ENCODE measurements at regions not wholly inside any gene's neighbourhood (a gene's known extent, or its start where the extent isn't known, plus 50 kb on each side); places are given as distances from the start of the nearest gene placed in this dataset.

DNA sequence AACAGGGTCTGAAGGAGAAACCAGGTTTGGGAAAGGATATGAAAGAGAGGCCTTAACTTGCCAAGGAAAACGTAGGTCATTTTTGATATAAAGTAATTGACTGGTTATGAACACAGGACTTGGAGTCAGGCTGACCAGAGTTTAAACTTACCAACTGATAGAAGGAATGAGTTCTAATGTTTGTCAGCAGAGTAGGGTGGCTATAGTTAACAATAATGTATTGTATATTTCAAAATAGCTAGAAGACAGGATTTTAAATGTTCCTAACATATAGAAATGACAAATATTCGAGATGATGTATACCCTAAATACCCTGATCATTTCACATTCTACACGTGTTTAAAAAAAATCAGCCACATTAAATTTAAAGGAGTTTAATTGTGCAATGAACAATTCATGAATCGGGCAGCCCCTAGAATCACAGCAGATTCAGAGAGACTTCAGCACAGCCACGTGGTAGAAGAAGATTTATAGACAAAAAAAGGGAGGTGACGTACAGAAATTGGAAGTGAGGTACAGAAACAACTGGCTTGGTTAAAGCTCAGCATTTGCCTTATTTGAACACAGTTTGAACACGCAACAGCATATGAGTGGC lies 52.5 kb upstream of the PLEKHG7 start:
- DNase-seq (ENCODE audit: low read depth) = no peak

DNA sequence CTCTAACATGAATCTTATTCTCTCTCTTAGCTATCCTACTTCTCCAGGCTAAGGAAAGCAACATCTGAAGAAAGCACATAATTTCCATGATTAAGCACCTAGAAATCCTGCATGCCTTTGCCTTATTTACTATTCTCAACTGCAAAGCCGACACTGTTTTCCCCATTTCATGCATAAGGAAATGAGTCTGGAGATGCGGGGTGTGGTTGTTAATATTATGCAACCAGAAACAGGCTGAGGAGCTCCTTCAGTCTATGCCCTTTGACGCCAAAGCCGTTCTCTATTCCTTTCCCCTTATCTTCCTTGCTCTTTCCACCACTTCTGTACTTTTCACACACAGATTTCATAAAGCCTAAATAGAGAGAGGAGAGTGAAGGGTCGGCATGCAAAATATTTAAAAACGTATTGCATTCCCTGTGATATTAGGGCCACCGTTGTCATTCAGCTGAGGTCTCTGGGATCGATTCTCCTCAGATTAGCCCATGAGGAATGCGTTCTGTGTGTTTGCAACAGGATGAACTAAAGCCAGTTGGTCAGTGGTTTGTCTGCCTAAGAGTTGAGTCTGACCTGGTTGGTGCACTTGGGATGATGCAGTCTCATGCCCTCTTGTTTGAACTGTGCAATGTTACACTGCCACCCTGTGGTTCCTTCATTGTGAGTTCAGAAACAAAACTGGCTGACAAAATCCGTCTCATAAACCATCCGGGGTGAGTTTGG lies 53.1 kb upstream of the PLEKHG7 start:
- DNase-seq (ENCODE audit: low read depth) = peak; percentile 79

DNA sequence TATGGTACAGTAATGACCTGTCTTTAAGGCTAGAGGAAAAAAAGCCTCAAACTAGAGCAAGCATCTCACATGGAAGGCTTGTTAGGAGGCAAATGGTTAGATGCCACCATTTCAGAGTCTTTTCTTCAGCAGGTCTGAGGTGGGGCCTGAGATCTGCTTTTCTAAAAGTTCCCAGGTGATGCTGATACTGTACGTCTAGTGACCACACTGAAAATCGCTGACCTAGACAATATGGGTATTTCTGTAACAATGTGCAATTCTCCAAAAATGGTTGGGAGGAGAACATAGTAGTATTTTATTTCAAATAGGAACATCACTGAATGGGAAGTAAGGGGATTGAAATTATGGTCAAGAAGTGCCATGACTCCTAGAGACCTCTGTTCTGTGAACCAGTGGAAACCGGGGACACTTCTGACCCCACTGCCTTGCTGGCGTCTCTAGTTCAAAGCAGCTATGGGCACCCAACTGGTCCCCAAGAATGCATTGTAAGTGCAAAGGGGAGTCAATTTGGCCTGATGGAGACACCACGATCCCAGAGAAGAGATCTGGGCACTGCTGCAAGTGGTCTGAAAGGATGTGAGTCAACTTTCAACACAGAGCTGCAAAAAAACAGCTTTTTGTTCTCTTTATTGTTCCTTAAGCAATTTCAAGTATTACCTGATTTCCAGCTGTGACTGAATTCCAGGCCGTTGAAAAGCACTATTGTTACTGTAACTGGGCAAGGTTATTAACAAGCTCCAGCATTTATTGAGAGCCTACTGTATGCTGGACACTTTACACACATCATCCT lies 54.4 kb upstream of the PLEKHG7 start:
- DNase-seq (ENCODE audit: low read depth) = peak; percentile 68

DNA sequence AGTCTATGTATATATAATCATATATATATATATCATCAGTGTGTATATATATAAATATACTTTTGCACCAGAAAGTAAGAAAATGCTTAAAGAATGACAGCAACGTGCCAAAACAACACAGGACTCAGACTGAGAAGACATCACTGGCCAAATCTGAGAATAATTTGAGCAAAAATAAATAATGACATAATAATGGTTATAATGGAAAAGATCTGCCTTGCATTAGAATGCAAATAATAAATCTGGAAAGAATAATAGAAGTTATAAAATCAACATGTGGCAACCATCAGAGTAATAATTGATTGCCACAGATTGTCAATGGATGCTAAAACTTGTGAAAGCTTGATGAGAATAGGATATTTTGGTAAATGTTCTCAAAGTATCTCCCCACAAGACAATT lies 61.5 kb upstream of the PLEKHG7 start:
- no peak for DNase-seq (ENCODE audit: low read depth)

DNA sequence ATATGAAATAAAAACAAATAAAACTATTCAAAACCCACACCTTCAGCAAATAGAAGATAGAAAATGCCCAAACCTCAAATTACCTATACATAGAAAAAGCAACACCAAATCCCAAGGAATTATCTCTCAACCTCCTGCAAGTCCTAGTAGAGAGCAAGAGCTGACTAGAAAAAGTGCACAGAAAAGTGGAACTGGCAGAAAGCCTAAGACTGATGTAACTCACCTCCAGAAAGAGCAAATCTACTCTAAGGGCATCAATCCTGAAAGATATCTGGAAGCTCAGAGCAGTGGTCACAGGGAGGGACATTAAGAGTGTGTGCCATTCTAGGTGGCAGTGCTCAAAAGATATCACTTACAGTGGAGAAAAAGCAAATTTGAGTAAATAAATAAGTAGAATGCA lies 62.1 kb upstream of the PLEKHG7 start:
- DNase-seq (ENCODE audit: low read depth) = no peak

DNA sequence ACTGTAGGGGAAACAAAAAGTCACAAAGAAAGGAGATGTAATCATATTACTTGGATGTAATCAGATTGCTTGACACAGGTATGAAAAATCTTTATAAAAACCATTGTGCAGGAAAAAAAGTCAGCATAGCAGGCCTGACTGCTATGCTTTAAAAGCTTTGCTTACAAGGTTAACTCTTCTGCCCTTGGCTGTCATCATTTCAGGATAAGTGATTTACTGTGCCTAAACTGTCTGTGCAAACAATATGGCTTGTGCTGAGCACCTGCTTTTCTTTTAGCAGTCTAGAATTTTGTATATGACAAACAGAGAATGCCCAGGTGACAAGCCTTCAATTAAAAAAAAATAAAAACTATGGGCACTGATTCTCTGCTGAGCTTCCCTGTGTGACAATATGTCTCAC lies 63.8 kb upstream of the PLEKHG7 start:
- no peak for DNase-seq (ENCODE audit: low read depth)

DNA sequence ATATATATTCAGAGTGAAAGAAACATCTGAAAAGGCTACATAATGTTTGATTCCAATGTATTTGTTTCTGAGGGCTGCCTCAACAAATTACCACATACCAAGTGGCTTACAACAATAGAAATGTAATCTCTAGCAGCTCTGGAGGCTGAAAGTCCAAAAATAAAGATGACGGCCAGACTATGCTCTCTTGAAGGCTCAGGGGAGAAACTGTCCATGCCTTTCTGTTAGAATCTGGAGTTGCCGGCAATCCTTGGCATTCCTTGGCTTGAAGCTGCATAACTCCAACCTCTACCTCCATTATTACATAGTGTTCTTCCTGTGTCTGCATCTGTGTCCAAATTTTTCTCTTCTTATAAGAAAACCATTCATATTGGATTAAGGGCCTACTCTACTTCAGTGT lies 68.1 kb upstream of the PLEKHG7 start:
- DNase-seq (ENCODE audit: low read depth) = no peak

DNA sequence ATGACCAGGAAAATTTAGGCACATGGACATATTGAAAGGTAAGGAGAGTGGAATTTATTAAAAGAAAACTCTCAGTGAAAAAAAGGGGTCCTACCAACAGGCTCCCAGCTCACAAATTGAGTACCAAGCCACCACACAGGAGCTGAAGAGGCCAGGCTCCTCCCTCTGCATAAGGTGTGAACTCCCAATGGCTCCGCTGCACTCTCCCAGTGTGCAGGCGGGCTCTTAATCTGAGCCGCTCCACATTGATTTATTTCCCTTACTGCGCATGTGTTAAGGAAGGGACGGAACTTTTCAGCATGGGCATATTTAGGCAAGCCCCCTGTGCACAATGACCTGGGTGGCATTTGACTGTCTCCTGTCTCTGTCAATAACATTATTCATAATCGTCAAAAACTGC lies 68.6 kb upstream of the PLEKHG7 start:
- DNase-seq (ENCODE audit: low read depth) = no peak

DNA sequence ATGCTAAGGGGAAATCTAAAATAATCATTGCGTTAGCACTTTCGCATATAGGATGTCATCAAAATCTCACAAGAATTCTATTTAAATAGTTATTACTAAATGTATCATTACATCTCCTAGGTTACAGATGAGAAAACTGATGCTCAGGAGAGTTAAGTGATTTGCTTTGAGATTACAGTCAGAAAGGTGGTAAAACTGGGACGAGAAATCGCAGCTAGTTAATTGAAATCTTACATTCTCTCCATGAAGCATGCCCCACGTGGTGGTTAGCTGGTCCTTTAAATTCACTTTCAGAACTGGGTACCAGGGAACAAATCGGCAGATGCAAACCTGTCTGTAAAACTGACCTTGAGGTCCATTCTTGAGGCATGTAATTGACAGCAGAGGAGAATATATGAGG lies 71.8 kb upstream of the PLEKHG7 start:
- no peak for DNase-seq (ENCODE audit: low read depth)

DNA sequence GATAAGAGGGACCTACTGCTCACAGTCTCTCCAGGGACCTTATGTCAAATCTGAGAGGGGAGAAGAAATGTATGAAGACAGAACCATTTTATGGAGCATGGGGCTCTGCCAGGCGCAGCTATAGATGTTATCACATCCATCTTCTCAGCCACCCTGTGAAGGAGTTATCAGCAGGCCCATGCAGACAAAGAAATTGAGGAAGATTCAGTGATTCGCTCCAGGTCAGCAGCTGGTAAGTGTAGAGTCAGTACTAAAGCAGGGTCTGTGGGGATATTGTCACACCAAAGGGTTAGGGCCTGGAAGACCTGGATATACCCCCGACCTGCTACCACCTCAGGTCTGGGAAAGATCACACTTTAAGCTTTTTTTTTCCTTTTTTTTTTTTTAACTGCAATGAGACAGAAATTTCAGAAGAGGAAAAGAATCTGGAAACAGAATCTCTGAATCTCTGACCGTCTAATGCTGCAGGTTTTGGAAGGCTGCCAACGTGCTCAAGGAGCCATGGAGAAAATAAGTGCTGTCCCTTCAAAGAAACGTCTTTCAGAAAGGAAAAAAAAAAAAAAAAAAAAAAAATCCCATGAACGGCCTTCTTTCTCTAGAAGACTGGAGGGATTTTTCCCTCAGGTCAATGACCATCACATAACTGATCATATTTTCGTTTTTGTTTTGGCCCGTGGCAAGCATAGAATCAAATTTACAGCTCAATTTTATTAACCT lies 73.3 kb upstream of the PLEKHG7 start:
- DNase-seq (ENCODE audit: low read depth) = no peak

DNA sequence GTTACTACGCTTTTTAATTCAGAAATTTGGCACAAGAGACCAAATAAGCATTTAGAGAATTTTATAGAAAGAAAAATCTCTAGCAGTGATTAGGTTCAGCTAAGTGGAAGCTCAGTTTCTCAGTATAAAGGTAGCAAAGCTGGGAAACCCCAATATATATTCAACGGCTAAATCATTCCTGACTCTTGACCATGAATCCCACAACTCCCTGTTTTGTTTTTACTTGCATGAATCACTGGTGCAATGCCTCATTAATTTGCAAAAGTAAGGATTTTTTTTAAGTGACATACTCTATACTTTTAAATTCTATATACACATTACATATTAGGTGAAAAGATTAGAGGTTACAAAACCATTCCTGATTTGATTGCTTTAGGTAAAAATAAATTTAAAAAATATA lies 74.3 kb upstream of the PLEKHG7 start:
- DNase-seq (ENCODE audit: low read depth) = no peak

DNA sequence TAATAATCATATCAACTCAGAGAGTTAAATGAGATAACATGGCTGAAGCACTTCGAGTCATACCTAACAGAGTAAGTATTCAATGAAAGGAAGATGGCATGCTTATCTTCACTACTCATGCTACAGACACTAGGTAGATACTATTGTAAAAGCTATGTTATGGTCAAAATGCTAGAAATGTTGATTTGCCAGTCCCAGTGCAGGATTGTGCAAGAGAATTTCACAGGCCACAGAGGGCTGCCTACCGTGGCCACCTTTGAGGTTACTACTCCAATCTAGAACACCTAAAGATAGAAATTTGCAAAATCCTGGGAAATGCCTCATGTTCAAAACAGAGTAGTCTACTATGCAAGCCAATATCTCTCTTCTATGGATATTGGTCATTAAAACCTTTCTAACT lies 75.3 kb upstream of the PLEKHG7 start:
- no peak for DNase-seq (ENCODE audit: low read depth)

DNA sequence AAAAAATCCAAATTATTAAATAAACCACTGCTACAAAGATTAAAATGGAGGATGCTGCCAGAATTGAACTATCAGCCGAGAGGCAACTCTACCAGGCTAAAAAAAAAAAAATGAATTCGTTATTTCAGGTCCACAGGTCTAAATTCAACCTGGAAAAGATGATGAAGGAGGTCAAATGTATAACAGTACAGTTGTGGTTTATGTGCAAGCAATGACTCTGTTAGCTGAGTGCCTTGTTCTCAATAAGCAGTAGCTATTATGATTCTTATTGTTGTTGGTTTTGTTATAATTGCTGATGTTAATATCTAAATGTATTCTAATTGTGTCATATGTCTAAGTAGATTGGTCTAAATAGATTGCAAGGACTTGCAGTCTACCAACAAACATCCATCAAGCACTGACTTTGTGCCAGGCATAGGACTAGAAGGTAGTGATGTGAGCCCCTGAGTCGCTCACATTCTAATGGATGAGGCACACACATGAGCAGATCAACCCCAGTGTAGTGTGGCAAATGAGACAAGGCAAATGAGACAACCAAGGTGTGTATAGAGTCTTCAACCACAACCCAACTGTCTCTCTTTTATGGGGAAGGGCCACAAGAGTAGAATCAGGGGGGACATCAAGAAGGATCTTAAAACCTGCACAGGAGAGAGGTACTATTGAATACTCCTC lies 77.0 kb upstream of the PLEKHG7 start:
- no peak for DNase-seq (ENCODE audit: low read depth)

DNA sequence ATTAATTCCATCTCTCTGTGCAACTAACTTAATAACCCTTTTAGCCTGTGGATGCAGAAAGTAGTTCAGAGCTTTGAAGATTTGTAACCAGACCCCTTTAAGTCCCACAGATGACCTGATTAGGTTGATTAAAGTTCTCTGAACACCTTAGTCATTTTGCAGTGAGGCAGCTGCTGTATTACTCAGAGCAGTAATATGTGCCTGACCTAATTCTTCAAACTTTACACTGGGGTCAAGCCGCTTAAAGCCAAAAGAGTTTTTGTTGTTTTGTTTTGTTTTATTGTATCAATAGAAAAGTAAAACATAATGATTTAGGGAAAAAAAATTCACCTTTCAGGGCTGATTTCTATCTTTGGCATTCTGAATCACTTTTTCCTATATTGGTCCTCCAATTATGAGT lies 78.6 kb upstream of the PLEKHG7 start:
- DNase-seq (ENCODE audit: low read depth) = peak; percentile 48

DNA sequence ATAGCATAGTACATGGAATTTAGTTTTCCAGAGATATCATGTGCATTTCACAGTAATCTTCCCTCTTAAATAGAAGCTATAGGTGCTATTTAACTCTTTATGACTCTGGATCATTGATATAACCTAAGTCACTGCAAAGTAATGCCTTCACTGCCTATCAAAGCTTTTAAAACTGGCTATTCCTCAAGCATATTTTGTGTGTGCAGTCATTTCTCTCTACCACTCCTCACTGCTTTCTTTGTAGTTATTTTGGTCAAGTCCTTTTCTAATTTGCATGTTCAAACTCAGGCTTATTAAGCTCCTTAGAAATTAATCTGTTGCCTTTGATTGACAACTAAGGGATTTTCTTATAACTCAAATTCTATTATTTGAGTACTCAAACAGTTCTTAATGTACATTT lies 79.4 kb upstream of the PLEKHG7 start:
- DNase-seq (ENCODE audit: low read depth) = no peak

DNA sequence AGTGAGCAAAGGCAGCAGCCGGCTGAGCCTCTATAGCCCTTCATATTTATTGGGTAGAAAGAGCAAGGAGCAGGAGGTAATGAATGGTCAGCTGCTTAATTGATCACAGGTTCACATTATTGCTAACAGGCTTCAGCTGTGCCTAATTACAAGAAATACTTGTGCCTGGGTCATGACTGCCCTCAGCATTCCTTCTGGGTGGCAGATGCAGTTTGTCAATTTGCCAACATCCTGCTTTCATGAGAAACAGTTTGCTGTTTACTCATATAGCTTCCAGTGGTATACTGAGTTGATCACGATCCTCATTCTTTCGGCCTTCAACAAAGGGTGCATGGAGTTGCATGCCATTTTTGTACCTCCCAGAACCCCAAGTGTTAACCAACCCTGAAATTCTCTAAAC lies 81.0 kb upstream of the PLEKHG7 start:
- DNase-seq (ENCODE audit: low read depth) = no peak

DNA sequence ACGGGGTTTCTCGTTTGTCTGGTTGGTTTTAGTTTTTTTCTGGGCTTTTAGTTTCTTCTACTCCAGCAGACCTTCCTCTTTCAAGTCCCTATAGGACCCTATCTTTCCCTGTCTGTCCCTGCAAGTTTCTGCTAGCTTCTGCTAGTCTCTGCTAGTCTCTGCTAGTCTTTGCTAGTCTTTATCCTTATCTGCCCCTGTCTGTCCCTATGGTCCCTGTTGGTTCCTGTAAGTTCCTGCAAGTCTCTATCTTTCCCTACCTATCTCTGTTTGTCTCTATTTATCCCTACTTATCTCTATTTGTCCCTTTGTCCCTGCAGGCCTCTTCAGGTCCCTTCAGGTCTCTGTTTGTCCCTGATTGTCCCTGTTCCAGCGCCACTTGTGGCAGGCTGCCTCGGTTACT lies 81.5 kb upstream of the PLEKHG7 start:
- no peak for DNase-seq (ENCODE audit: low read depth)

DNA sequence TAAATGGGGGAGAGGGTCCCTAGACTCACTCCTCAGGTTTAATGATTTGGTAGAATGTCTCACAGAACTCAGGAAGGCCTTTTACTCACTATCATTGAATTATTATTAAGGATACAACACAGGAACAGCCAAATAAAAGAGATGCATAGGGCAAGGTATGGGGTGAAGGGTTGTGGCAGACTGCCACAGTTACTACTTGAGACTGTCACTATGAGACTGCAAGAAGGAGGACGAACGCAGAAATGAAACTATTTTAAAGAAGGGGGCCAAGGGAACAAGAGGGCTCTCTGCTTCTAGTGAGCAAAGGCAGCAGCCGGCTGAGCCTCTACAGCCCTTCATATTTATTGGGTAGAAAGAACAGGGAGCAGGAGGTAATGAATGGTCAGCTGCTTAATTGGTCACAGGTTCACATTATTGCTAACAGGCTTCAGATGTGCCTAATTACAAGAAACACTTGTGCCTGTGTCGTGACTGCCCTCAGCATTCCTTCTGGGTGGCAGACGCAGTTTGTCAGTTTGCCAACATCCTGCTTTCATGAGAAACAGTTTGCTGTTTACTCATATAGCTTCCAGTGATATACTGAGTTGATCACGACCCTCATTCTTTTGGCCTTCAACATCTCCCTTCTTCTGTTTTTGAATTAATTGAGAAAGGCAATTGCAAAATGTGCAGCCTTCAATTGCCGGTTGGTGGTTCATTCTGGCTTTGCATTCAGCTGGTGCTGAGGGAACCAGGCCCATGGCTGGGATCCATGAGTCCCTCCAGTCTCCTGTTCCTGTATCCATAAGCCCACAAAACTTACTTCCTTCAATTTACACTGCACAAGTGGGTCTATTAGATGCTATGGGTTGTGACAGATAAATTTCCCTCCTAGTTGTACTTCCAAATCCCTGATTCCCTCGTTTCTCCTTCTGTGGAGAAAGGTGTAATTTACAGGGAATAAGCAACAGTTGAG lies 82.8 kb upstream of the PLEKHG7 start:
- no peak for DNase-seq (ENCODE audit: low read depth)

DNA sequence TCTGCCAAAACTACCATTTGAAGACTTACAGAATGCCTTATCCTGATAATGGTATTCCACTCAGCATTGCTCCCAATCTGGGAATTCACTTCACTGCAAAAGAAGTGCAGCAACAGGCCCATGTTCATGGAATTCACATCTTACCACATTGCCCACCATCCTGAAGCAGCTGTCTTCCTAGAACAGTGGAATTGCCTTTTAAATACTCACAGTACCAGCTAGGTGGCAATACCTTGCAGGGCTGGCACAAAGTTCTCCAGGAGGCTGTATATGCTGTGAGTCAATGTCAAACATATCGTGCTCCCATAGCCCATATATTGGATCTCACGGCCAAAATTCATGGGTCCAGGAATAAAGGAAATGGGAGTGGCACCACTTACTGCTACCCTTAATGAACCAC lies 83.8 kb upstream of the PLEKHG7 start:
- no peak for DNase-seq (ENCODE audit: low read depth)

DNA sequence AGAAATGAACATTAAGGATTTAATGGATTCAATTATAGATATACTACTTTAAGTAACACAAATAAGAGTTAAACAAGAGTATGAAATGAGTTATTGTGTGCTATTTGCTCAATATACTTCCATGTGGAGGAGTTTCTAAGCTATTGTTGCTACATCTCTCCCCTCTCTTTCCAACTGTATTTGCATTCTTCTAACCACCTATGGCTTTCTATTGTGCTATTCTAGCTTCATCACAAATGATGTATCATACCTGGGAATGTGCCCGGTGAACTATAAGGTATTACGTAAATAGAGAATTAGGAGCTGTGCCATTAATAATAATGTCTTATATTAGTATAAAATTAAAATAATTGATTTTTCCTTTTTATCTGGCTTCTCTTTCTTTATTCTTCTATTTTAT lies 87.1 kb upstream of the PLEKHG7 start:
- no peak for DNase-seq (ENCODE audit: low read depth)

Data from HT1080 (cell line).